PC-3 (cell line): ENCODE measurements at regions not wholly inside any gene's neighbourhood (a gene's known extent, or its start where the extent isn't known, plus 50 kb on each side); places are given as distances from the start of the nearest gene placed in this dataset.

Experiments
- CTCF ChIP-seq: fragments of 300-600 bp; sonication (generic); conservative IDR thresholded peaks from 2 replicates; pipeline ENCODE4 v1.5.1; 2017; ENCODE audit warnings: antibody characterized with exemption, low read depth, mild to moderate bottlenecking, low read length
- EZH2phosphoT487 ChIP-seq: fragments of 300-600 bp; sonication (generic); IDR thresholded peaks from 2 replicates; pipeline ENCODE4 v1.6.1; 2018; ENCODE audit warnings: mild to moderate bottlenecking, antibody characterized with exemption, low read length, borderline replicate concordance

GRCh38 chr15:26128611-26129140 is 265.5 kb upstream of the ATP10A start:
- no peak for TF ChIP-seq CTCF
- no peak for TF ChIP-seq EZH2phosphoT487
